ENCODE measurements at regions not wholly inside any gene's neighbourhood (a gene's known extent, or its start where the extent isn't known, plus 50 kb on each side); places are given as distances from the start of the nearest gene placed in this dataset.

DNA sequence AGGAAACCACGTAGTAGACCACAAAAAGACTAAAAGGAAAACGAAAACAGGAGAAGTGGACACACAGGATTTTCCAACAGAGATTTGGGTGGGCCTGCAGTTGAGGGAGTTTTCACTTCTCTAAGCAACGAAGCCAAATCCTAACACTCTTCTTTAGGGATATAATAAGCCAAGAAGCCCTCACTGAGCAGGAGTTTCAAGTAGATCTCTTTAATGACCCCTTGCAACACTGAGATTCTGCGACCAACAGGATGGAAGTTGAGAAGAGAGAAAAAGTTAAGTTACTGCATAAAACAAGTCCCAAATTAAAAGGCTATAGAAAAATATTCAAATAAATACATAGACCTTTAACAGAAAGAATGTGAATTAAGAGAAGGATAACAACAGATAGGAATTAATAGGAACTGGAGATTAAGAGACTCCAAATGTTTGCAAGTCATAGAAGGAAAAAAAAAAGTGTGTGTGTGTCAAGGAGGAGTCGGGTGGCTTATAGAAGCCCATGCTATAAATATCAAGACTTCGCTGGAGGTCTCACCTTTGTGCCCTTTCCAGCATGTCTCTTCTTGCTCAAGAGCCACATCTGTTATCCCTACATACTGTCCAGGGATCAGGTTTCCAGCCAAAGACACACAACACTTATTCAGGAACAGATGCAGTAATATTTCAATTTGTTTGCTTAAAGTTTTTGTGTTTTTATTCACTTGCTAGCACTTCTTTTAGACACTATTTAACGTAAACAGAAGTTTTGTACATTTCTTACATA, 69.4 kb upstream of the ARHGAP28 start:
- intact Hi-C loops (cut with micrococcal nuclease): no loop called here
- Mint-ChIP-seq H3K36me3 (ENCODE audit: low read depth) (no peaks in the 10 kb centered on the region), H3K4me1 (ENCODE audit: low read depth) (no peaks in the 10 kb centered on the region), H3K4me3 (ENCODE audit: low read depth) (no peak overlapping the region), H3K9me3 (peaks cover 10% of the 10 kb centered on the region), H3K27me3 (ENCODE audit: low read depth) (no peaks in the 10 kb centered on the region), H3K27ac (no peak overlapping the region)
- no peak for DNase-seq (ENCODE audit: low spot score)

DNA sequence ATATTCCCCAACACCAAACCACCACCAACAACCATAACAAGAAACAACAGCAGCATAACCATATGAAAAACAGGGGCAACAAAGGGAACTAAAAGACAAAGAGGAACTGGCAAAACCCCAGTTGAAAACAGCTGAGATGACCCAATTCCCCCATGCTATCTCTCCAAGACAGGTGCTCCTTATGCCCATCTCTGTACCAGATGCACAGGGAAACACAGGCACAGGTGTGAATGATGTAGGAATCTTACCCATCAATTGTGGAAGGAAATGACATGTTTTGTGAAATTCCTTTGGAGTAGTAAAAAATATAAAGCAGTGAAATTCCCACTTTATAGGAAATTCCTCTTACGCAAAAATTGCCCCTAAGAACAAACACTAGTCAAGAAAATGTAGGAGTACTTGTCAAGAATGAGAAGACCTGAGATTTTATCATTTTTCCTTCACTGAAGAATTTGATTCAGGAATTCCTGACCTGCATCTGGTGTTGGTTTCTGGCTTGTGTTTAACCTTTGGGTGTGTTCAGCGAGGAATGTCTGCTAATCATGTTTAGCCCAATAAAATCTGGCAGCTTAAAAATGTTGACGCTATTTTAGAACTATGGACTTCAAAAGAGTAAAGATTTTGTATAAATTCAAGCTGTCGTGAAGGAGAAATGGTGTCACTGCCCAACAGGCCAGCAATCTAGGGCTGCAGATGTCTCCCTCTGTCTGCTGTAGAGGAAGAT, 67.7 kb upstream of the ARHGAP28 start:
- Mint-ChIP-seq H3K4me1 (ENCODE audit: low read depth) (no peaks in the 10 kb centered on the region), H3K27ac (no peak overlapping the region), H3K36me3 (ENCODE audit: low read depth) (no peaks in the 10 kb centered on the region), H3K27me3 (ENCODE audit: low read depth) (no peaks in the 10 kb centered on the region), H3K4me3 (ENCODE audit: low read depth) (no peak overlapping the region), H3K9me3 (no peaks in the 10 kb centered on the region)
- DNase-seq (ENCODE audit: low spot score): no peak
- intact Hi-C loops (cut with micrococcal nuclease): no loop called here

DNA sequence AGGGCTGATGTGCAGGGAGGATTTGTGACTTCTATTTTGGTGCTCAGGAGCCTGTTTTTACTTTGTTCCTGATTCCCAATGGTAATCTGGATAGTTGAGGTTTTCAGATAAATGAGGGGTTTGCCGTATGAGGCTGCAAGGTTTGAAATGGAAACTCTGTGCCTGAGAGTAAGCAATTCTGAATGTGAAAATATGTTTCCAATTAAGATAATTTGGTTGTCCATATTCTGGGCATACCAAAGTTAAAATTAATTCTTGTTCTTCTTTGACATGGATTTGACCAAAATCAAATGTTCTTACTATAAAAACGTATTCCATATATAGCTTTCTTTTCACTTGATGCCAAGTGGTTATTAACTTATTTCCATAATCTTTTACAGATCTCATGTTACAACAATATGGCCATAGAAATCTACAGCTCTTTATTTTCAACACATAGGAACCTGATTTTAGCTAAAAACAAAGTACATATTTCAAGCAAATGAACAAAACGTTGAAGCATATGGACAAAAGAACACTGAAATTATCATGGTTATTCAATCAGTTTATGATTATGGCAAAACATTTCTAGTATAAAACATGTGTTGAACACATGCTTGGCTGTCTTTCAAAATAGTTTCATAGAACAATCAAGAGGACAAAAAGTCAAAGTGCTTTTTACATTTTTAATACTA, 63.4 kb upstream of the ARHGAP28 start:
- Mint-ChIP-seq H3K9me3 (no peaks in the 10 kb centered on the region), H3K27ac (no peak overlapping the region), H3K4me1 (ENCODE audit: low read depth) (no peaks in the 10 kb centered on the region), H3K27me3 (ENCODE audit: low read depth) (no peaks in the 10 kb centered on the region), H3K36me3 (ENCODE audit: low read depth) (no peaks in the 10 kb centered on the region), H3K4me3 (ENCODE audit: low read depth) (no peak overlapping the region)
- intact Hi-C loops (cut with micrococcal nuclease): no loop called here
- no peak for DNase-seq (ENCODE audit: low spot score)

DNA sequence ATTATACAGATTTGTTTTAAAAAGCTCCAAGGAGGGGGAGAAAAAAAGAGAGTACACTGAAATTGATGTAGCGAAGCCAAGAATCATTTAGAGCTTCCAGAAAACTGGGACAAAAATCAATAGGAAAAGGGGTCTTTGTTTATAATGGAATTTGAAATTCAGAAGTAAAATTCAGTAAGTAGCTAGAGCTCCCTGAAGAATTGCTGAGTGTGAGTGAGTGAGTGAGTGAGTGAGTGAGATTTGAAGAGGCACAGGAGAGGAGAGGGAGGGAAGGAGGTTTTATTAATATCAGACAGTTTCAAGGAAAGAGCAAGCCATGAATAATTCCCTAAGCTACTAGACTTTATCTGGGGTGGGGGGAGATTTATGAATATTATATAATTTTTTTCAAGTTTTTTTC, 60.7 kb upstream of the ARHGAP28 start:
- Mint-ChIP-seq H3K27ac (no peak overlapping the region), H3K4me3 (ENCODE audit: low read depth) (no peak overlapping the region), H3K36me3 (ENCODE audit: low read depth) (no peaks in the 10 kb centered on the region), H3K4me1 (ENCODE audit: low read depth) (no peaks in the 10 kb centered on the region), H3K9me3 (peaks cover 8% of the 10 kb centered on the region), H3K27me3 (ENCODE audit: low read depth) (no peaks in the 10 kb centered on the region)
- DNase-seq (ENCODE audit: low spot score): no peak
- intact Hi-C loops (cut with micrococcal nuclease): no loop called here

DNA sequence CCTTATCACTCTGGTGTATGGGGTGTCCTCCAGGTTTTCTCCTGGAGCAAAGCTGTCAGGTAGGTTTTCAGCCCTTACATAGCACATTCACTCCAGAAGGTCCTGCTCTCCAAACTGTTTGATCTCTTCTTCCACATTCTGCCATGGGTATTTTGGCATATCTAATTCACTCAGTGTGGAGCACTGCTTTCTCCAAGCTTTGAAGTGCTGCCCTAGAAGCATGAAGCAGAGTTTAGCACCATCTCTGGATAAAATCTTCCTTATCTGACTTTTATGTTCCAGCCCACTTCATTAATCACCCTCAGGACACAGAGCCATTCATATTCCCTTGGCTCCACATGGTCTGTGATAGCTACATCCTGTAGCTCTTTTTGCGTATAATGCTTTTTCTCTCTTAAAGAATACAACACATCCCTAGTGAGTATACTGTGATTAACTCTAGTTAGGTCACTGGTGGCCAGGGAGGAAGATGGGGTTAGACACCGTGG, 56.7 kb upstream of the ARHGAP28 start:
- no peak for DNase-seq (ENCODE audit: low spot score)
- H3K27me3 Mint-ChIP-seq (ENCODE audit: low read depth): no peaks in the 10 kb centered on the region
- H3K36me3 Mint-ChIP-seq (ENCODE audit: low read depth): no peaks in the 10 kb centered on the region
- H3K4me3 Mint-ChIP-seq (ENCODE audit: low read depth): no peak overlapping the region
- no peak overlapping the region for H3K27ac Mint-ChIP-seq
- H3K9me3 Mint-ChIP-seq: peaks cover 17% of the 10 kb centered on the region
- intact Hi-C loops (cut with micrococcal nuclease): no loop called here
- no peaks in the 10 kb centered on the region for H3K4me1 Mint-ChIP-seq (ENCODE audit: low read depth)

DNA sequence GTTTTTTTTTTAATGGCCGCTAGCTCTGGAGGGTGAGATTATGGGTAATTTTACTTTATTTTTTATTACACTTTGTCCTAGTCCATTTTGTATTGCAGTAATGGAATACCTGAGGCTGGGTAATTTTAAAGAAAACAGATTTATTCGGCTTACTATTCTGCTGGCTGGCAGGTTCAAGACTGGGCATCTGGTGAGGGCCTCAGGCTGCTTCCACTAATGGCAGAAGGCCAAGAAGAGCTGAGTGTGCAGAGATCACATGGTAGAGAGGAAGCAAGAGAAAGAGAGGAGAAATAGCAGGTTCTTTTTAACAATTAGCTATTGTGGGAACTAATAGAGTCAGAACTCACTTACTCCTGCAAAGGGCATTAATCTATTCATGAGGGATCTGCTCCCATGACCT, 52.4 kb upstream of the ARHGAP28 start:
- no peak for DNase-seq (ENCODE audit: low spot score)

DNA sequence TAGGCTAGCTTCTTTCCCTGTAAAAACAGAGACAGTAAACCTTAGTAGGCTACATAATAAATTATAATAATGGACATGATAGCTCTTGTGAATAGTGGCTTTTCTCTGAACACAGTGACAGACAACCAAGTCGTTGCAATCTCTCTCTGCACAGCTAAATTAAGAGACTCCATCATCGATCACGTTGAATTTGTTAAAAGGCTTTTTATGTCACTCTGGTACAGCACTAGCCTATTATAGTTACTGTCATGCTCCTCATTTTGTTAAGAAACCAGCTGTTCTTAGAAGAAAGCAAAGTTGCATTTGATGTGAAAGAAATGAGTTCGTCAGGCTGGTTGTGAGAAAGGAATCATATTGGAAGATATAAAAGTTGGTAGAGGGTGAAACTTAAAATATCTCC, 50.3 kb upstream of the ARHGAP28 start:
- H3K9me3 Mint-ChIP-seq: peaks cover 6% of the 10 kb centered on the region
- no peak overlapping the region for H3K27ac Mint-ChIP-seq
- DNase-seq (ENCODE audit: low spot score): no peak
- no peak overlapping the region for H3K4me3 Mint-ChIP-seq (ENCODE audit: low read depth)
- no peaks in the 10 kb centered on the region for H3K4me1 Mint-ChIP-seq (ENCODE audit: low read depth)
- H3K36me3 Mint-ChIP-seq (ENCODE audit: low read depth): no peaks in the 10 kb centered on the region
- intact Hi-C loops (cut with micrococcal nuclease): no loop called here
- no peaks in the 10 kb centered on the region for H3K27me3 Mint-ChIP-seq (ENCODE audit: low read depth)

More for the DNA sequence above, 52.4 kb upstream of the ARHGAP28 start:
- Mint-ChIP-seq H3K9me3 (peaks cover 17% of the 10 kb centered on the region), H3K36me3 (ENCODE audit: low read depth) (no peaks in the 10 kb centered on the region), H3K4me3 (ENCODE audit: low read depth) (no peak overlapping the region), H3K4me1 (ENCODE audit: low read depth) (no peaks in the 10 kb centered on the region), H3K27me3 (ENCODE audit: low read depth) (no peaks in the 10 kb centered on the region), H3K27ac (no peak overlapping the region)
- intact Hi-C loops (cut with micrococcal nuclease): no loop called here

Measured in activated T-helper 2 cell treated with anti-CD3 and anti-CD28 coated beads, Interferon-gamma antibody, Interleukin-2, Interleukin-4, amounts not matched to agents 10 μg/mL and 5 μg/mL and 100 μg/mL, durations not matched to agents 14 hours and 24 hours and 36 hours (primary cell).